ENCODE measurements at regions not wholly inside any gene's neighbourhood (a gene's known extent, or its start where the extent isn't known, plus 50 kb on each side); places are given as distances from the start of the nearest gene placed in this dataset.

- no peaks in the 10 kb centered on the region for H3K36me3 Mint-ChIP-seq
- no peaks in the 10 kb centered on the region for H3K27me3 Mint-ChIP-seq (ENCODE audit: low read depth)
- peaks cover 29% of the 10 kb centered on the region for H3K4me1 Mint-ChIP-seq
- no peak for TF ChIP-seq CTCF (IDR thresholded peaks at IDR 0.05; ENCODE audit: unreplicated experiment)
- peak overlapping the region; percentile 28 for H3K27ac Mint-ChIP-seq
- H3K4me3 Mint-ChIP-seq, result no peak overlapping the region
- peaks cover 14% of the 10 kb centered on the region for H3K9me3 Mint-ChIP-seq
- peak in 1 of 2 experiments; percentile 42 for DNase-seq (ENCODE audit: low spot score in 2 of 2, unreplicated experiment in 2 of 2)
Observed at GRCh38 chr9:82466616-82467260, 478.2 kb downstream of the SPATA31D1 start.

- Mint-ChIP-seq H3K9me3 (peaks cover 18% of the 10 kb centered on the region), H3K4me3 (no peak overlapping the region), H3K4me1 (peaks cover 29% of the 10 kb centered on the region), H3K27me3 (ENCODE audit: low read depth) (no peaks in the 10 kb centered on the region), H3K27ac (peak overlapping the region; percentile 19), H3K36me3 (no peaks in the 10 kb centered on the region)
- TF ChIP-seq CTCF (IDR thresholded peaks at IDR 0.05; ENCODE audit: unreplicated experiment), result no peak
- no peak for DNase-seq (ENCODE audit: low spot score in 2 of 2, unreplicated experiment in 2 of 2)
Observed at GRCh38 chr9:82467436-82467835, 478.9 kb downstream of the SPATA31D1 start.

DNA sequence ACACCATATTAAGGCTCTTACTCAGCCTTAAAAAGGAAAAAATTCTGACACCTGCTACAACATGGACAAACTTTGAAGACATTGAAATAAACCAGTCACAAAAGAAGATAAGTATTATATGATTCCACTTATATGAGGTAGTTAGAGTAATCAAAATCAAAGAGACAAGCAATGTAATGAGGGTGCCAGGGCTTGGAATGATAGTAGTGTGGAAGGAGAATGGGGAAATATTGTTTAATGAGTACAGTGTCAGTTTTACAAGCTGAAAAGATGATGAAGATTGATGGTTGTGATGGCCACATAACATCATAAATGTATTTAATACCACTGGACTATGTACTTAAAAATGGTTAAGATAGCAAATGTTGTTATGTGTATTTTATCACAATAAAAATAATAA, 485.7 kb downstream of the SPATA31D1 start:
- TF ChIP-seq CTCF (IDR thresholded peaks at IDR 0.05; ENCODE audit: unreplicated experiment), result no peak
- Mint-ChIP-seq H3K4me1 (peaks cover 4% of the 10 kb centered on the region), H3K9me3 (peaks cover 15% of the 10 kb centered on the region), H3K36me3 (no peaks in the 10 kb centered on the region), H3K4me3 (no peak overlapping the region), H3K27me3 (ENCODE audit: low read depth) (no peaks in the 10 kb centered on the region), H3K27ac (no peak overlapping the region)
- DNase-seq (ENCODE audit: low spot score in 2 of 2, unreplicated experiment in 2 of 2), result no peak

DNA sequence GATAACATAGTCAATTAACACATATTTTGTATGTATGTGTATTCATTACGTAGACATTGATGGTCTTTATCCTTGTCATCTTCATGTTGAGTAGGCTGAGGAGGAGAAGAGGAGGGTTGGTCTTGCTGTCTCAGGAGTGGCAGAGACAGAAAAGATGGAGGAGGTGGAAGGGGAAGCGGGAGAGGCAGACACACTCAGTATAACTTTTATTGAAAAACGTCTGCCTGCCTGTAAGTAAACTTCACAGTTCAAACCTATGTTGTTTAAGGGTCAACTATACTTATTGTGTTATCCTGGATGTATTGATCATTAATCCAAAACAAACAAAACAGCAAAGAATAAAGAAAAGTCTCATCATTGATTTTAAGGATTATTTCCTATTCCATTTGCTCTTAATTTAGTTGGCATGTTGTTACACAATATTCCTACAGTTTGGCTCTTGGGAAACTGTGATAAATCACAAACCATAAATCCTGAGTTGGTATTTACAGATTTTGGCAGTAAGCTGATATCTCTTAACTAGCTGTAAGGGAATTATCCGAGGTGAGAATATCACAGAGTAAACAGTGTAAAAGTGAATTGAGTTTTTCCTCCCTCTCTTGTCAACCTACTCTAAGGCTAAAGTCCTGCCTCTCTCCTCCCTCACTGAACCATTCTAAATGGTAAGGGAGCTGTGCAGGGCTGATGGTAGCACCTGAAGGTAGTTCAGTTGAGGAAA, 487.2 kb downstream of the SPATA31D1 start:
- peaks cover 4% of the 10 kb centered on the region for H3K4me1 Mint-ChIP-seq
- no peaks in the 10 kb centered on the region for H3K27me3 Mint-ChIP-seq (ENCODE audit: low read depth)
- H3K27ac Mint-ChIP-seq, result no peak overlapping the region
- no peak for TF ChIP-seq CTCF (IDR thresholded peaks at IDR 0.05; ENCODE audit: unreplicated experiment)
- no peak for DNase-seq (ENCODE audit: low spot score in 2 of 2, unreplicated experiment in 2 of 2)
- no peak overlapping the region for H3K4me3 Mint-ChIP-seq
- H3K36me3 Mint-ChIP-seq, result no peaks in the 10 kb centered on the region
- peaks cover 15% of the 10 kb centered on the region for H3K9me3 Mint-ChIP-seq

DNA sequence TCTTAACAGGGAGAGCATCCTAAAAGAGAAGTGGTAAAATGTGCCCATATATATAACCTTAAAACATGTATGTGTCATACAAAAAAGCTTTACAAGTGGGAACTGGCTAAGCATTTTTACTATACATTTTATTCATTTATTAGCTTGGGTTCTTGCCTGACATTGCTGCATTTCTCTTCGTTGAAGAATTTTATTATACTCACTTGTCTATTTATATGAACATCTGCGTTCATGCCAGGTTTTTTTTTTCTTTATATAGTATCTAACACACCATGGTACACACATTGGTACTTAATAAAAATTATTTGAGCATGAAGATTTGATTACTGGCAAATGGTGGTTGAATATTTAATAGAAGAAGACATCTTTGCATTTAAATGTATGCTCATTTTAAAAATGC, 492.3 kb downstream of the SPATA31D1 start:
- no peak for TF ChIP-seq CTCF (IDR thresholded peaks at IDR 0.05; ENCODE audit: unreplicated experiment)
- Mint-ChIP-seq H3K27ac (no peak overlapping the region), H3K27me3 (ENCODE audit: low read depth) (peaks cover 2% of the 10 kb centered on the region), H3K9me3 (no peaks in the 10 kb centered on the region), H3K36me3 (no peaks in the 10 kb centered on the region), H3K4me1 (peaks cover 3% of the 10 kb centered on the region), H3K4me3 (no peak overlapping the region)
- DNase-seq (ENCODE audit: low spot score in 2 of 2, unreplicated experiment in 2 of 2), result no peak

Data from mesothelial cell of epicardium (in vitro differentiated cells).